GM23338 (cell line): ENCODE measurements at regions not wholly inside any gene's neighbourhood (a gene's known extent, or its start where the extent isn't known, plus 50 kb on each side); places are given as distances from the start of the nearest gene placed in this dataset.
A peak's percentile ranks its signal among the peaks of the same experiment; 100 is the strongest.

Experiments
- ATAC-seq: fragments of 200-7000 bp; cut with Tn5 transposase; 3 replicates; pipeline ENCODE4 v1.9.1; 2020
- DNase-seq: peaks from one replicate; pipeline ENCODE4 v3.0.0-alpha.2; 2015; ENCODE audit warnings: low spot score
- H2AFZ ChIP-seq: fragments of 200-600 bp; sonication (generic); 2 replicates; pipeline ENCODE4 v1.8.0; 2016; ENCODE audit warnings: antibody characterized with exemption, mild to moderate bottlenecking, moderate library complexity
- H3F3A ChIP-seq: fragments of 200-600 bp; sonication (generic); replicated peaks from 2 replicates; pipeline ENCODE4 v1.8.0; 2017; ENCODE audit warnings: antibody characterized with exemption, mixed run types, low read depth
- H3K27ac ChIP-seq: fragments of 200-600 bp; sonication (generic); 2 replicates; pipeline ENCODE4 v1.6.1; 2016; ENCODE audit warnings: low read depth
- H3K27me3 ChIP-seq: fragments of 200-600 bp; sonication (generic); 2 replicates; pipeline ENCODE4 v1.8.0; 2016; ENCODE audit warnings: mild to moderate bottlenecking, mixed run types, moderate library complexity; ENCODE audit not compliant: insufficient read depth
- H3K36me3 ChIP-seq: fragments of 200-600 bp; sonication (generic); 2 replicates; pipeline ENCODE4 v1.8.0; 2016; ENCODE audit warnings: mild to moderate bottlenecking; ENCODE audit not compliant: insufficient read depth
- H3K4me1 ChIP-seq: fragments of 200-600 bp; sonication (generic); 2 replicates; pipeline ENCODE4 v1.8.0; 2016; ENCODE audit warnings: mild to moderate bottlenecking, moderate library complexity; ENCODE audit not compliant: insufficient read depth
- H3K4me2 ChIP-seq: fragments of 200-600 bp; sonication (generic); 2 replicates; pipeline ENCODE4 v1.7.1; 2017; ENCODE audit warnings: mixed run types
- H3K4me3 ChIP-seq: fragments of 200-600 bp; sonication (generic); 2 replicates; pipeline ENCODE4 v1.6.1; 2016; ENCODE audit warnings: mixed run types
- H3K79me2 ChIP-seq: fragments of 200-600 bp; sonication (generic); replicated peaks from 2 replicates; pipeline ENCODE4 v1.8.0; 2017; ENCODE audit warnings: mild to moderate bottlenecking; ENCODE audit not compliant: insufficient read depth
- H3K9me2 ChIP-seq: fragments of 200-600 bp; sonication (generic); 2 replicates; pipeline ENCODE4 v1.8.0; 2017; ENCODE audit not compliant: insufficient read depth
- H4K20me1 ChIP-seq: fragments of 200-600 bp; sonication (generic); replicated peaks from 2 replicates; pipeline ENCODE4 v1.8.0; 2017; ENCODE audit warnings: mild to moderate bottlenecking; ENCODE audit not compliant: insufficient read depth
- H3K27ac Mint-ChIP-seq: 2 replicates; pipeline ENCODE4 v1.8.0; 2020; ENCODE audit warnings: inconsistent platforms, mild to moderate bottlenecking, moderate library complexity, mixed read lengths
- H3K27me3 Mint-ChIP-seq: 3 replicates; pipeline ENCODE4 v1.8.0; 2022; ENCODE audit warnings: low read depth, mild to moderate bottlenecking, moderate library complexity, mixed read lengths, inconsistent platforms; ENCODE audit not compliant: insufficient read depth, poor library complexity
- H3K36me3 Mint-ChIP-seq: 3 replicates; pipeline ENCODE4 v1.8.0; 2021; ENCODE audit warnings: low read depth, mild to moderate bottlenecking, inconsistent platforms, moderate library complexity, mixed read lengths
- H3K4me1 Mint-ChIP-seq: 3 replicates; pipeline ENCODE4 v1.8.0; 2020; ENCODE audit warnings: mild to moderate bottlenecking, inconsistent platforms, mixed read lengths
- H3K4me3 Mint-ChIP-seq: 3 replicates; pipeline ENCODE4 v1.8.0; 2021; ENCODE audit warnings: moderate library complexity, mild to moderate bottlenecking, inconsistent platforms, mixed read lengths
- H3K9me3 Mint-ChIP-seq: 3 replicates; pipeline ENCODE4 v1.8.0; 2020; ENCODE audit warnings: moderate library complexity, mild to moderate bottlenecking, inconsistent platforms, mixed read lengths
- EZH2 ChIP-seq: fragments of 200-600 bp; sonication (generic); IDR thresholded peaks from one replicate; pipeline ENCODE4 v1.8.0; 2017; ENCODE audit warnings: antibody characterized with exemption, mild to moderate bottlenecking, low read depth; ENCODE audit not compliant: unreplicated experiment
- EZH2phosphoT487 ChIP-seq: fragments of 200-600 bp; sonication (generic); IDR thresholded peaks from one replicate; pipeline ENCODE4 v1.8.1; 2018; ENCODE audit warnings: antibody characterized with exemption; ENCODE audit not compliant: unreplicated experiment
- NANOG ChIP-seq: IDR thresholded peaks from 2 replicates; pipeline ENCODE4 v1.6.1; 2016; ENCODE audit warnings: antibody characterized with exemption, borderline replicate concordance
- TF ChIP-seq, protein P1 (sequence below), 2 experiments: fragments of 200-600 bp in 1 of 2; sonication (generic) in 1 of 2; conservative IDR thresholded peaks; 2 replicates each; pipeline versions ENCODE4 v1.5.1 to v1.6.1; 2016 to 2017; ENCODE audit warnings: antibody characterized with exemption in 2 of 2, low read depth in 2 of 2, mild to moderate bottlenecking in 2 of 2, moderate library complexity in 1 of 2
- TF ChIP-seq, protein P2 (sequence below): IDR thresholded peaks from one replicate; pipeline ENCODE4 v1.6.1; 2018; ENCODE audit warnings: antibody characterized with exemption; ENCODE audit not compliant: unreplicated experiment

DNA sequence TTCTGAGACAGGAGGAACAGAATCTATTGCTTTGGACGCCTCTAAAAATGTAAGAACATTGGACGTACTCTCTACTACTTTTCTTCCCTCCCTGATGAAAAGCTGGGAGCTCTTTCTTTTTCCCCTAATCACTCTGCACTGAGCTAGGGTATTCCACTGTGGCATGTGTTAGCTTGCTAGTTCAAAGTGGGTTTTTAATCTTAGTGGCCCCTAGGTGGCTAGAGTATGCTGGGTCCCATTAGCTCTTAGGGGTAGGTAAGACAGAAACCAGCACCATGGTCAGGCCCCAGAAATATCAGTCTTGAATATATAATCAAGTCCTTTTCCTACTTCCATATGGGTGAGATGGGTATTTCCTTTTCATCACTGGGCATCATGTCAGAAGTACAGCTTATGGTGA is 945.2 kb upstream of the PTPRD start:
- TF ChIP-seq, protein P1, sequence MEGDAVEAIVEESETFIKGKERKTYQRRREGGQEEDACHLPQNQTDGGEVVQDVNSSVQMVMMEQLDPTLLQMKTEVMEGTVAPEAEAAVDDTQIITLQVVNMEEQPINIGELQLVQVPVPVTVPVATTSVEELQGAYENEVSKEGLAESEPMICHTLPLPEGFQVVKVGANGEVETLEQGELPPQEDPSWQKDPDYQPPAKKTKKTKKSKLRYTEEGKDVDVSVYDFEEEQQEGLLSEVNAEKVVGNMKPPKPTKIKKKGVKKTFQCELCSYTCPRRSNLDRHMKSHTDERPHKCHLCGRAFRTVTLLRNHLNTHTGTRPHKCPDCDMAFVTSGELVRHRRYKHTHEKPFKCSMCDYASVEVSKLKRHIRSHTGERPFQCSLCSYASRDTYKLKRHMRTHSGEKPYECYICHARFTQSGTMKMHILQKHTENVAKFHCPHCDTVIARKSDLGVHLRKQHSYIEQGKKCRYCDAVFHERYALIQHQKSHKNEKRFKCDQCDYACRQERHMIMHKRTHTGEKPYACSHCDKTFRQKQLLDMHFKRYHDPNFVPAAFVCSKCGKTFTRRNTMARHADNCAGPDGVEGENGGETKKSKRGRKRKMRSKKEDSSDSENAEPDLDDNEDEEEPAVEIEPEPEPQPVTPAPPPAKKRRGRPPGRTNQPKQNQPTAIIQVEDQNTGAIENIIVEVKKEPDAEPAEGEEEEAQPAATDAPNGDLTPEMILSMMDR (conservative IDR thresholded peaks at IDR 0.05; ENCODE audit: low read depth in 2 of 2) = 0 out of 4 replicates have a peak, but pooled peaks have one; percentile 4 to 21
- TF ChIP-seq NANOG = no peak
- no peak for TF ChIP-seq EZH2phosphoT487
- Histone ChIP-seq H3K79me2 (no peaks in the 10 kb centered on the region), H2AFZ (no peak overlapping the region), H4K20me1 (no peaks in the 10 kb centered on the region), H3K4me2 (no peak overlapping the region), H3F3A (no peaks in the 10 kb centered on the region), H3K36me3 (no peaks in the 10 kb centered on the region), H3K9me2 (peaks cover 4% of the 10 kb centered on the region; the same call in 1 of the 2 replicates), H3K27ac (no peak overlapping the region), H3K4me1 (peaks cover 7% of the 10 kb centered on the region; the same call in 1 of the 2 replicates), H3K4me3 (no peak overlapping the region), H3K27me3 (no peaks in the 10 kb centered on the region)
- Mint-ChIP-seq H3K27ac (no peak overlapping the region), H3K36me3 (no peaks in the 10 kb centered on the region), H3K27me3 (no peaks in the 10 kb centered on the region), H3K4me3 (no peak overlapping the region), H3K9me3 (no peaks in the 10 kb centered on the region), H3K4me1 (peaks cover 5% of the 10 kb centered on the region; the same call in 2 of the 3 replicates)
- DNase-seq (peak; percentile 28), ATAC-seq (peak; percentile 79)

DNA sequence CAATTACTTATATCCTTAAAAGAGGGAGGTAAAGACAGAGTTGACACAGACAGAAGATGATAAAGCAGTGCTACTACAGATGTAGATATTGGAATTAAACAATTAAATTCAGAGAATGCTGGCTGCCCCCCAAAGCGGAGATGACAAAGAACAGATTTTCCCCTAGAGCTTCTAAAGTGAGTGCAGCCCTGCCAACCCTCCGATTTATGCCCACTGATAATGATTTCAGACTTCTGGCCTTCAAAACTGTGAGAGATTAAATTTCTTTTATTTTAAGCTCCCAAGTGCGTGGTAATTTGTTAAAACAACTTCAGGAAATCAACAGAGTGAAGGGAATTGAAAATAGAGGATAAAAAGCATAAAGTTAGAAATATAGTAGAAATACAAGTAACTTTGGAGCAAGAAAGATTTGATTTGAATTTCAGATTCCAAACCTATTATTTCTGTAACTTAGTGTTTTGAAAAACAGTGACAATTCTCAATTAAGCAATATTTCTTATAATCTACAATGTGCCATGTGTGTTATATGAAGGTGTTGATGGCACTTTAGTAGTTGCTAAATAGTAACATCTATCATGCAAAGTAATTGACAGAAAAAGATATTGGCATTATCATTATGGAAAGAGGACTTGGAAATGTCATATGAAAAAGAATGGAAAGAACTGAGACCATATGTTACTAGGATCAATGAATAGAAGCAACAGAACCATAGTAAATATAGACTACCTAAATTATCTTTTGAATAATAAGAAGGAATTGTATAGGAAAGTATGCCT is 946.4 kb upstream of the PTPRD start:
- H3K27me3 Mint-ChIP-seq = no peaks in the 10 kb centered on the region
- Histone ChIP-seq H3K4me3 (no peak overlapping the region), H3K79me2 (no peaks in the 10 kb centered on the region), H2AFZ (no peak overlapping the region), H3K4me1 (no peaks in the 10 kb centered on the region), H3F3A (no peaks in the 10 kb centered on the region), H4K20me1 (no peaks in the 10 kb centered on the region), H3K9me2 (peaks cover 4% of the 10 kb centered on the region; the same call in 1 of the 2 replicates), H3K27me3 (no peaks in the 10 kb centered on the region), H3K4me2 (no peak overlapping the region), H3K36me3 (no peaks in the 10 kb centered on the region), H3K27ac (no peak overlapping the region)
- no peak overlapping the region for H3K4me3 Mint-ChIP-seq
- H3K36me3 Mint-ChIP-seq = no peaks in the 10 kb centered on the region
- H3K4me1 Mint-ChIP-seq = no peaks in the 10 kb centered on the region
- DNase-seq (no peak), ATAC-seq (no peak)
- H3K27ac Mint-ChIP-seq = no peak overlapping the region
- H3K9me3 Mint-ChIP-seq = no peaks in the 10 kb centered on the region
- TF ChIP-seq, protein P1 (conservative IDR thresholded peaks at IDR 0.05; ENCODE audit: low read depth in 2 of 2) = no peak
- no peak for TF ChIP-seq EZH2
- TF ChIP-seq, protein P2, sequence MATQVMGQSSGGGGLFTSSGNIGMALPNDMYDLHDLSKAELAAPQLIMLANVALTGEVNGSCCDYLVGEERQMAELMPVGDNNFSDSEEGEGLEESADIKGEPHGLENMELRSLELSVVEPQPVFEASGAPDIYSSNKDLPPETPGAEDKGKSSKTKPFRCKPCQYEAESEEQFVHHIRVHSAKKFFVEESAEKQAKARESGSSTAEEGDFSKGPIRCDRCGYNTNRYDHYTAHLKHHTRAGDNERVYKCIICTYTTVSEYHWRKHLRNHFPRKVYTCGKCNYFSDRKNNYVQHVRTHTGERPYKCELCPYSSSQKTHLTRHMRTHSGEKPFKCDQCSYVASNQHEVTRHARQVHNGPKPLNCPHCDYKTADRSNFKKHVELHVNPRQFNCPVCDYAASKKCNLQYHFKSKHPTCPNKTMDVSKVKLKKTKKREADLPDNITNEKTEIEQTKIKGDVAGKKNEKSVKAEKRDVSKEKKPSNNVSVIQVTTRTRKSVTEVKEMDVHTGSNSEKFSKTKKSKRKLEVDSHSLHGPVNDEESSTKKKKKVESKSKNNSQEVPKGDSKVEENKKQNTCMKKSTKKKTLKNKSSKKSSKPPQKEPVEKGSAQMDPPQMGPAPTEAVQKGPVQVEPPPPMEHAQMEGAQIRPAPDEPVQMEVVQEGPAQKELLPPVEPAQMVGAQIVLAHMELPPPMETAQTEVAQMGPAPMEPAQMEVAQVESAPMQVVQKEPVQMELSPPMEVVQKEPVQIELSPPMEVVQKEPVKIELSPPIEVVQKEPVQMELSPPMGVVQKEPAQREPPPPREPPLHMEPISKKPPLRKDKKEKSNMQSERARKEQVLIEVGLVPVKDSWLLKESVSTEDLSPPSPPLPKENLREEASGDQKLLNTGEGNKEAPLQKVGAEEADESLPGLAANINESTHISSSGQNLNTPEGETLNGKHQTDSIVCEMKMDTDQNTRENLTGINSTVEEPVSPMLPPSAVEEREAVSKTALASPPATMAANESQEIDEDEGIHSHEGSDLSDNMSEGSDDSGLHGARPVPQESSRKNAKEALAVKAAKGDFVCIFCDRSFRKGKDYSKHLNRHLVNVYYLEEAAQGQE = no peak
- TF ChIP-seq EZH2phosphoT487 = no peak
